K562 (cell line): ENCODE measurements at regions not wholly inside any gene's neighbourhood (a gene's known extent, or its start where the extent isn't known, plus 50 kb on each side); places are given as distances from the start of the nearest gene placed in this dataset.

Experiments
- CBFA2T2 ChIP-seq: fragments of 450-650 bp; conservative IDR thresholded peaks from 2 replicates; pipeline ENCODE4 v1.6.1; 2017; ENCODE audit warnings: mild to moderate bottlenecking
- CTCF ChIP-seq, 3 experiments: IDR thresholded peaks in 2 of 3; conservative IDR thresholded peaks in 1 of 3; 2 replicates each; pipeline ENCODE4 v1.5.1; 2011 to 2012; ENCODE audit warnings: low read length in 3 of 3, mild to moderate bottlenecking in 3 of 3, control low read depth in 2 of 3, improper control_type of control experiment in 1 of 3, inconsistent platforms in 1 of 3, low read depth in 1 of 3, mixed read lengths in 1 of 3, moderate library complexity in 1 of 3; ENCODE audit not compliant: insufficient read depth in 2 of 3
- GABPA ChIP-seq: fragments of 200-800 bp; sonication (Bioruptor generic); conservative IDR thresholded peaks from 2 replicates; pipeline ENCODE4 v1.6.1; 2016; ENCODE audit warnings: low read depth, missing genetic modification characterization, missing compliant biosample characterization
- HNRNPH1 ChIP-seq: fragments of 200-400 bp; formaldehyde crosslinking; optimal IDR thresholded peaks from 2 replicates; pipeline ENCODE3; 2017; ENCODE audit warnings: low read depth, mild to moderate bottlenecking, low read length, moderate library complexity
- TGIF2 ChIP-seq: sonication (generic); formaldehyde crosslinking; IDR thresholded peaks from 2 replicates; pipeline ENCODE4 v1.8.1; 2022; ENCODE audit warnings: mild to moderate bottlenecking, missing genetic modification reagents, moderate library complexity
- USF2 ChIP-seq: sonication (generic); formaldehyde crosslinking; IDR thresholded peaks from 2 replicates; pipeline ENCODE4 v1.5.0; 2020; ENCODE audit warnings: missing genetic modification reagents
- ZBTB17 ChIP-seq: fragments of 450-650 bp; formaldehyde crosslinking; IDR thresholded peaks from 2 replicates; pipeline ENCODE4 v1.4.0; 2020; ENCODE audit warnings: mild to moderate bottlenecking
- ZFX ChIP-seq: sonication (generic); formaldehyde crosslinking; IDR thresholded peaks from 2 replicates; pipeline ENCODE4 v1.8.0; 2022; ENCODE audit warnings: mild to moderate bottlenecking, missing genetic modification reagents, moderate library complexity
- ZNF398 ChIP-seq: fragments of 250-450 bp; sonication (Bioruptor Pico); IDR thresholded peaks from 2 replicates; pipeline ENCODE4 v1.8.0; 2021; ENCODE audit warnings: moderate library complexity, mild to moderate bottlenecking, inconsistent platforms
- TF ChIP-seq, protein P1 (sequence below): sonication (generic); formaldehyde crosslinking; IDR thresholded peaks from 2 replicates; pipeline ENCODE4 v1.8.1; 2023; ENCODE audit warnings: missing genetic modification reagents, mild to moderate bottlenecking, borderline replicate concordance
- TF ChIP-seq, protein P2 (sequence below): fragments of 250-450 bp; sonication (Bioruptor Pico); IDR thresholded peaks from 2 replicates; pipeline ENCODE4 v1.4.0; 2020; ENCODE audit warnings: mild to moderate bottlenecking, moderate library complexity

DNA sequence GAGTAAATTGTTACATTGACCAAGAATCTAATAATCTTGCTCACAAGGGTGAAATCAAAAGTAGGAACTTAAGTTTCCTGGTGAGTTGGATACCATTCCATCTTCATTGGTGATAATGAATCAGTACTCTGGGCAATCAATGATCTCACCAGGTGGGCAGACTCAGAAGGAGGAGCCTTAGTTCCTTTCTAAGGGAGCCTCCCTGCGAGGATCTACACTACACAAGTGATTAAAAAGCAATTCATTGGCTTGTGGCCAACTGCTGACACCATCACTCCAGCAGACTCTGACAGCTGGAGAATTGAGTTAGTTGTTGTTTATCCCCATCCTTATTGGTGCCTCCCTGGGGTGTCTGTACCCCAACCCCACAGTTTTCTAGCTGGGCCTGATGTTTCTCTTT, 84.1 kb upstream of the VANGL1 start:
- TF ChIP-seq CTCF (IDR thresholded peaks at IDR 0.05 in 2 of 3, conservative IDR thresholded peaks at IDR 0.05 in 1 of 3; ENCODE audit: insufficient read depth in 2 of 3, low read depth in 1 of 3, low read length in 3 of 3) (no peak), GABPA (no peak), TGIF2 (CRISPR knock-in tag) (no peak), ZNF398 (CRISPR knock-in tag) (no peak), HNRNPH1 (no peak), ZBTB17 (CRISPR knock-in tag) (no peak), CBFA2T2 (no peak), ZFX (no peak), USF2 (CRISPR knock-in tag) (no peak)
- TF ChIP-seq, protein P1, sequence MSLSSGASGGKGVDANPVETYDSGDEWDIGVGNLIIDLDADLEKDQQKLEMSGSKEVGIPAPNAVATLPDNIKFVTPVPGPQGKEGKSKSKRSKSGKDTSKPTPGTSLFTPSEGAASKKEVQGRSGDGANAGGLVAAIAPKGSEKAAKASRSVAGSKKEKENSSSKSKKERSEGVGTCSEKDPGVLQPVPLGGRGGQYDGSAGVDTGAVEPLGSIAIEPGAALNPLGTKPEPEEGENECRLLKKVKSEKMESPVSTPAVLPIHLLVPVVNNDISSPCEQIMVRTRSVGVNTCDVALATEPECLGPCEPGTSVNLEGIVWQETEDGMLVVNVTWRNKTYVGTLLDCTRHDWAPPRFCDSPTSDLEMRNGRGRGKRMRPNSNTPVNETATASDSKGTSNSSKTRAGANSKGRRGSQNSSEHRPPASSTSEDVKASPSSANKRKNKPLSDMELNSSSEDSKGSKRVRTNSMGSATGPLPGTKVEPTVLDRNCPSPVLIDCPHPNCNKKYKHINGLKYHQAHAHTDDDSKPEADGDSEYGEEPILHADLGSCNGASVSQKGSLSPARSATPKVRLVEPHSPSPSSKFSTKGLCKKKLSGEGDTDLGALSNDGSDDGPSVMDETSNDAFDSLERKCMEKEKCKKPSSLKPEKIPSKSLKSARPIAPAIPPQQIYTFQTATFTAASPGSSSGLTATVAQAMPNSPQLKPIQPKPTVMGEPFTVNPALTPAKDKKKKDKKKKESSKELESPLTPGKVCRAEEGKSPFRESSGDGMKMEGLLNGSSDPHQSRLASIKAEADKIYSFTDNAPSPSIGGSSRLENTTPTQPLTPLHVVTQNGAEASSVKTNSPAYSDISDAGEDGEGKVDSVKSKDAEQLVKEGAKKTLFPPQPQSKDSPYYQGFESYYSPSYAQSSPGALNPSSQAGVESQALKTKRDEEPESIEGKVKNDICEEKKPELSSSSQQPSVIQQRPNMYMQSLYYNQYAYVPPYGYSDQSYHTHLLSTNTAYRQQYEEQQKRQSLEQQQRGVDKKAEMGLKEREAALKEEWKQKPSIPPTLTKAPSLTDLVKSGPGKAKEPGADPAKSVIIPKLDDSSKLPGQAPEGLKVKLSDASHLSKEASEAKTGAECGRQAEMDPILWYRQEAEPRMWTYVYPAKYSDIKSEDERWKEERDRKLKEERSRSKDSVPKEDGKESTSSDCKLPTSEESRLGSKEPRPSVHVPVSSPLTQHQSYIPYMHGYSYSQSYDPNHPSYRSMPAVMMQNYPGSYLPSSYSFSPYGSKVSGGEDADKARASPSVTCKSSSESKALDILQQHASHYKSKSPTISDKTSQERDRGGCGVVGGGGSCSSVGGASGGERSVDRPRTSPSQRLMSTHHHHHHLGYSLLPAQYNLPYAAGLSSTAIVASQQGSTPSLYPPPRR (CRISPR knock-in tag), result no peak
- TF ChIP-seq, protein P2, sequence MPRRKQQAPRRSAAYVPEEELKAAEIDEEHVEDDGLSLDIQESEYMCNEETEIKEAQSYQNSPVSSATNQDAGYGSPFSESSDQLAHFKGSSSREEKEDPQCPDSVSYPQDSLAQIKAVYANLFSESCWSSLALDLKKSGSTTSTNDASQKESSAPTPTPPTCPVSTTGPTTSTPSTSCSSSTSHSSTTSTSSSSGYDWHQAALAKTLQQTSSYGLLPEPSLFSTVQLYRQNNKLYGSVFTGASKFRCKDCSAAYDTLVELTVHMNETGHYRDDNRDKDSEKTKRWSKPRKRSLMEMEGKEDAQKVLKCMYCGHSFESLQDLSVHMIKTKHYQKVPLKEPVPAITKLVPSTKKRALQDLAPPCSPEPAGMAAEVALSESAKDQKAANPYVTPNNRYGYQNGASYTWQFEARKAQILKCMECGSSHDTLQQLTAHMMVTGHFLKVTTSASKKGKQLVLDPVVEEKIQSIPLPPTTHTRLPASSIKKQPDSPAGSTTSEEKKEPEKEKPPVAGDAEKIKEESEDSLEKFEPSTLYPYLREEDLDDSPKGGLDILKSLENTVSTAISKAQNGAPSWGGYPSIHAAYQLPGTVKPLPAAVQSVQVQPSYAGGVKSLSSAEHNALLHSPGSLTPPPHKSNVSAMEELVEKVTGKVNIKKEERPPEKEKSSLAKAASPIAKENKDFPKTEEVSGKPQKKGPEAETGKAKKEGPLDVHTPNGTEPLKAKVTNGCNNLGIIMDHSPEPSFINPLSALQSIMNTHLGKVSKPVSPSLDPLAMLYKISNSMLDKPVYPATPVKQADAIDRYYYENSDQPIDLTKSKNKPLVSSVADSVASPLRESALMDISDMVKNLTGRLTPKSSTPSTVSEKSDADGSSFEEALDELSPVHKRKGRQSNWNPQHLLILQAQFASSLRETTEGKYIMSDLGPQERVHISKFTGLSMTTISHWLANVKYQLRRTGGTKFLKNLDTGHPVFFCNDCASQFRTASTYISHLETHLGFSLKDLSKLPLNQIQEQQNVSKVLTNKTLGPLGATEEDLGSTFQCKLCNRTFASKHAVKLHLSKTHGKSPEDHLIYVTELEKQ (CRISPR knock-in tag), result no peak
